ENCODE measurements at regions not wholly inside any gene's neighbourhood (a gene's known extent, or its start where the extent isn't known, plus 50 kb on each side); places are given as distances from the start of the nearest gene placed in this dataset.

- no peak for DNase-seq
Observed at GRCh38 chr13:40083841-40084240, 428.4 kb downstream of the COG6 start.

- DNase-seq, result no peak
Observed at GRCh38 chr13:40084934-40085333, 429.5 kb downstream of the COG6 start.

- no peak for DNase-seq
Observed at GRCh38 chr13:40087091-40088002, 431.9 kb downstream of the COG6 start.

- DNase-seq, result no peak
Observed at GRCh38 chr13:40094056-40094455, 438.6 kb downstream of the COG6 start.

- no peak for DNase-seq
Observed at GRCh38 chr13:40095695-40096356, 440.4 kb downstream of the COG6 start.

GRCh38 chr13:40096357-40096901 lies 441.0 kb downstream of the COG6 start:
- no peak for DNase-seq

- DNase-seq, result no peak
Observed at GRCh38 chr13:40098246-40098645, 442.8 kb downstream of the COG6 start.

- no peak for DNase-seq
Observed at GRCh38 chr13:40101708-40102359, 446.4 kb downstream of the COG6 start.

- DNase-seq, result no peak
Observed at GRCh38 chr13:40102360-40102727, 446.9 kb downstream of the COG6 start.

- DNase-seq, result no peak
Observed at GRCh38 chr13:40102854-40103253, 447.4 kb downstream of the COG6 start.

- DNase-seq, result no peak
Observed at GRCh38 chr13:40103864-40104263, 448.4 kb downstream of the COG6 start.

GRCh38 chr13:40105231-40105630 lies 449.8 kb downstream of the COG6 start:
- no peak for DNase-seq

GRCh38 chr13:40109351-40109844 lies 453.9 kb downstream of the COG6 start:
- no peak for DNase-seq

- DNase-seq, result no peak
Observed at GRCh38 chr13:40113643-40114304, 458.3 kb downstream of the COG6 start.

GRCh38 chr13:40114305-40114896 lies 458.9 kb downstream of the COG6 start:
- DNase-seq, result no peak

GRCh38 chr13:40115426-40115825 lies 460.0 kb downstream of the COG6 start:
- DNase-seq, result no peak

GRCh38 chr13:40116008-40116407 lies 460.5 kb downstream of the COG6 start:
- DNase-seq, result no peak

- DNase-seq, result no peak
Observed at GRCh38 chr13:40118337-40118736, 462.9 kb downstream of the COG6 start.

- no peak for DNase-seq
Observed at GRCh38 chr13:40119852-40120251, 464.4 kb downstream of the COG6 start.

- DNase-seq, result no peak
Observed at GRCh38 chr13:40120288-40120687, 464.8 kb downstream of the COG6 start.

- DNase-seq, result no peak
Observed at GRCh38 chr13:40120781-40121180, 465.3 kb downstream of the COG6 start.

- DNase-seq, result no peak
Observed at GRCh38 chr13:40121722-40122121, 466.3 kb downstream of the COG6 start.

All from GDM1 (cell line).